ENCODE measurements at regions not wholly inside any gene's neighbourhood (a gene's known extent, or its start where the extent isn't known, plus 50 kb on each side); places are given as distances from the start of the nearest gene placed in this dataset.

- no peak for TF ChIP-seq RCOR1 (IDR thresholded peaks at IDR 0.05; ENCODE audit: low read depth, low read length)
- no peak for TF ChIP-seq E2F6 (IDR thresholded peaks at IDR 0.05; ENCODE audit: borderline replicate concordance, low read depth)
- TF ChIP-seq FOSB (CRISPR knock-in tag; IDR thresholded peaks at IDR 0.05) = no peak
- no peak for TF ChIP-seq ZSCAN20 (CRISPR knock-in tag; IDR thresholded peaks at IDR 0.05)
- no peak for TF ChIP-seq HDAC2 (IDR thresholded peaks at IDR 0.05)
These were observed 384.5 kb upstream of the KIRREL3 start (continued) for GRCh38 chr11:127385071-127385470.

- no peak for TF ChIP-seq FOSL2 (IDR thresholded peaks at IDR 0.05)
- no peak for TF ChIP-seq FOSL2 (CRISPR knock-in tag; IDR thresholded peaks at IDR 0.05)
- CTCF ChIA-PET = no interaction called here
- FAIRE-seq = no peak
- H3K4me3 ChIP-seq = no peak overlapping the region
- no peak for ATAC-seq
- no peak overlapping the region for H3K27ac ChIP-seq
- H3K9me3 ChIP-seq = no peaks in the 10 kb centered on the region
- H3K4me1 ChIP-seq = no peaks in the 10 kb centered on the region
- WGBS (ENCODE audit: missing lambda C conversion rate) = 4% methylated on average over 3 of the region's 3 CpGs
- no peak overlapping the region for H3K4me2 ChIP-seq
- no peak for DNase-seq (ENCODE audit: low read depth in 1 of 2, low spot score in 1 of 2)
- POLR2A ChIA-PET = no interaction called here
These were observed 382.5 kb upstream of the KIRREL3 start for GRCh38 chr11:127383026-127383425.

GRCh38 chr11:127381247-127381646 is 380.7 kb upstream of the KIRREL3 start:
- no peak for FAIRE-seq
- CTCF ChIA-PET = no interaction called here
- Histone ChIP-seq H3K9me3 (no peaks in the 10 kb centered on the region), H3K4me1 (no peaks in the 10 kb centered on the region), H3K4me2 (no peak overlapping the region), H3K4me3 (no peak overlapping the region), H3K27ac (no peak overlapping the region)
- 30% methylated on average over 3 of the region's 3 CpGs for WGBS (ENCODE audit: missing lambda C conversion rate)
- DNase-seq (ENCODE audit: low read depth in 1 of 2, low spot score in 1 of 2) = no peak
- no peak for ATAC-seq
- no peak for TF ChIP-seq REST (IDR thresholded peaks at IDR 0.05)
- POLR2A ChIA-PET = no interaction called here

- TF ChIP-seq HOXA7 (CRISPR knock-in tag; IDR thresholded peaks at IDR 0.05) (no peak), RNF2 (IDR thresholded peaks at IDR 0.05; ENCODE audit: borderline replicate concordance, low read depth) (no peak), ELK1 (IDR thresholded peaks at IDR 0.05; ENCODE audit: low read depth, low read length) (no peak), CTCF (IDR thresholded peaks at IDR 0.05) (no peak), KDM5A (IDR thresholded peaks at IDR 0.05) (no peak), ESRRA (IDR thresholded peaks at IDR 0.05; ENCODE audit: borderline replicate concordance, low read length) (no peak), PHF8 (IDR thresholded peaks at IDR 0.05; ENCODE audit: borderline replicate concordance, low read depth) (no peak), TP53 (CRISPR knock-in tag; IDR thresholded peaks at IDR 0.05) (no peak), HOXB13 (CRISPR knock-in tag; IDR thresholded peaks at IDR 0.05; ENCODE audit: low read depth) (no peak), E2F6 (IDR thresholded peaks at IDR 0.05; ENCODE audit: borderline replicate concordance, low read depth) (no peak), ZSCAN20 (CRISPR knock-in tag; IDR thresholded peaks at IDR 0.05) (no peak), SMC3 (IDR thresholded peaks at IDR 0.05) (no peak), POLR2AphosphoS2 (conservative IDR thresholded peaks at IDR 0.05; ENCODE audit: low read length) (no peak), PBX3 (IDR thresholded peaks at IDR 0.05) (no peak), JUN (IDR thresholded peaks at IDR 0.05) (no peak), MAFK (IDR thresholded peaks at IDR 0.05; ENCODE audit: partially characterized antibody) (no peak), BHLHE40 (IDR thresholded peaks at IDR 0.05; ENCODE audit: low read depth, low read length) (no peak), RCOR1 (IDR thresholded peaks at IDR 0.05; ENCODE audit: low read depth, low read length) (no peak)
These were observed 379.1 kb upstream of the KIRREL3 start for GRCh38 chr11:127379686-127380085.

More at GRCh38 chr11:127379686-127380085, 379.1 kb upstream of the KIRREL3 start:
- DNase-seq (ENCODE audit: low read depth in 1 of 2, low spot score in 1 of 2) (no peak), ATAC-seq (no peak), FAIRE-seq (no peak)
- no peaks in the 10 kb centered on the region for H3K9me3 ChIP-seq
- CTCF ChIA-PET = no interaction called here
- no peak overlapping the region for H3K27ac ChIP-seq
- no peaks in the 10 kb centered on the region for H3K4me1 ChIP-seq
- POLR2A ChIA-PET = no interaction called here
- no peak overlapping the region for H3K4me3 ChIP-seq
- H3K4me2 ChIP-seq = no peak overlapping the region
- 26% methylated on average over 2 of the region's 2 CpGs for WGBS (ENCODE audit: missing lambda C conversion rate)
